GM19372 (cell line): ENCODE measurements at regions not wholly inside any gene's neighbourhood (a gene's known extent, or its start where the extent isn't known, plus 50 kb on each side); places are given as distances from the start of the nearest gene placed in this dataset.

Experiments used
- ATAC-seq: cut with Tn5 transposase; IDR thresholded peaks from one replicate; pipeline ENCODE4 v1.9.1; 2021; ENCODE audit warnings: mild to moderate bottlenecking, low read depth, moderate library complexity; ENCODE audit not compliant: unreplicated experiment

DNA sequence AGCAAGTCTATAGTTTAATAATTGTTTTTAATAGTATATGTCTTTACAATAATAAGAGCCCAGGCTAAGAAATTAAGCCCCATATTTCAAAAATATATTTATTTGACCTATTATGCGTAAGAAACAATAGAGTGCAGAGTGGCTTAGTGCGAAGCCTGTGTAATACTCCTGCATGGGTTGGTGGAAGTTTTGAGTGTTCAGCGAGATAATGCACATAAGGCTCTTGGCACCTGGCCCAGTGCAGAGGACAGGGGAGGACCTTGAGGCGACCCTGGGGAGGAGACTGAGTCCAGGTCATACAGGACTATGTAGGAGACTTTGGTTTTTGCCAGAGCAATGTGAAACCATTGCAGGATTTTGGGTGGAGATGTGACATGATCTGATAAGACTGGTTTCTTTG, 132.4 kb upstream of the ST6GAL2 start:
- ATAC-seq = no peak

DNA sequence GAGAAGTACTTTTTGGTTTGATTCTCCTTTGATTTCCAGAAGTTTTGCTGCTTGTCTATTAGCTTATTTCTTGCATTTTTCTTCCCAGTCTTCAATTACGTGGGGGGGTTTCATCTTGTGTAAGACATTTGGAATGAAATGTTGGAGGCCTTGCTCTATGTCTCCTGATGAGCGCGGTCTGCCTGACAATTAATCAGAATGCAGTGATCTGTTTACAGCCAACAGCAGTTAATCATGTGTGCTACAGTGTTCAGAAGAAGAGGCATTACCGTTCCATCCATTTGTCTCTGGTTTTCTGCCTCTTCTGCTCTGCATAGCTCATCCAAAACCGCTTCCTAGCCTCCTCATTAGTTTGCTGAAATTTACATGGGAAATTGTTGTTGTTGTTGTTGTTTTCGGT, 134.4 kb upstream of the ST6GAL2 start:
- ATAC-seq = no peak

DNA sequence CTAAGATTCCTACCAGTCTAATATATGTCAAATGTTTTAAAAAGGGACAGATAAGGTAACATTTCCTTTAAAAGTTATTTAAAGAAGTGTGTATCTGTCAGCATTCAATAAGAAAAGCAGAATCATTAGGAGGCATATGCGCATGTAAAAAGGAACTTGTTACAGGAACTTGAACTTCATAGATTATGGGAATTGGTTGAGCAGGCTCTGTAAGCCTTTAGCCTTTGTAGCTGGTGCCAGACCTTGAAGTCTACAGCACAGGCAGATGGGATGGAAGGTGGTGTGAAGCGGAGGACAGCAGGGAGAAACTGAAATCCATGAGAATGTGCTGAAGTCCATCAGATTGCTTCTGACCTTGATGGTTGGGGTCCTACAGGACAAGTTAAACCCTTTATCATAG, 138.3 kb upstream of the ST6GAL2 start:
- no peak for ATAC-seq

DNA sequence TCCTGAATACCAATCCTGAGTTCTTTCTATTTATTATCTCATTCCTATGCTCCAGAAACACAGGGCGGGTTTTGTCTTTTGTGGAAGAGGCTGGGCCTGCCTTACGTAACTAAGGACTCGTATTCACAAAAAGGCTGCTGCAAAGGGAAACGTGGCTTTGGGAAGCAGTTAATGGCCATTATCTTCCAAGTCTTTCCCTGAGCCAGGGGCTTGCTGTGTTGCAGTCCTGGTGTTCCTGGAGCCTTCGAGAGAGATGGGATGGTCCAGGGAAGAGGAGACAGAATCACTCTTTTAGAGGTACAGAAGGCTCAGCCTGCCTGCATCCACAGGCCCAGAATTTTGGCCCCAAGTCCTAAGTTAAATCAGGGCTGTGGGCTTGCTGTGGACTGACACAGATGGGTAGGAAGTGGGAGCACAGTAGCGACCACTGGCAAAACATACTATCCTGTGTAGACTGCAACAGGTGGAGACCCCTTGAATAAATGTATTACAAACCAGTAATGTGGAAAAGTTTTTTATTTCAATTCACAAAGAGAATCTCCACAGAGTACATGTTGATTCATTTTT, 139.4 kb upstream of the ST6GAL2 start:
- ATAC-seq = no peak

GRCh38 chr2:107025869-107026380, 140.0 kb upstream of the ST6GAL2 start:
- ATAC-seq = no peak

- ATAC-seq = no peak
Measured at GRCh38 chr2:107027205-107027604, 141.2 kb upstream of the ST6GAL2 start.

DNA sequence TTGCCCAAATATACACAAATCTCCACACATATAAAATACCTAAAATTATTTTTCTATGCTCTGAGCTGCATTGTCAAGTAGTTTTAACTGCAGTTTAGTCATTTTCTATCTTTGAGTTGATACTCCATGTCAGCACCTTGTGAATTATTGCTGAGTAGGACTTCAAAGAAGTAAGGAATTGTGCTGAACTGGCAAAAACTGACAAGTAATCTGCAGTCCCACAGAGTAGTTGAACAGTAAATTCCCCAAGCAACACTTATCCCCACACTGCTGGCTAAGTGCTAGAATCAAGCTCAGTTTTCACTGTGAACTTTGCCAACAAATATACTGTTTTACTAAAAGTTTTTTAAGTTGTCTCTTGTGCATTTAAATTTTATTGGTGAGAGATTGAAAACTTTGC, 141.8 kb upstream of the ST6GAL2 start:
- no peak for ATAC-seq

- no peak for ATAC-seq
Measured at GRCh38 chr2:107028661-107029060, 142.7 kb upstream of the ST6GAL2 start.

DNA sequence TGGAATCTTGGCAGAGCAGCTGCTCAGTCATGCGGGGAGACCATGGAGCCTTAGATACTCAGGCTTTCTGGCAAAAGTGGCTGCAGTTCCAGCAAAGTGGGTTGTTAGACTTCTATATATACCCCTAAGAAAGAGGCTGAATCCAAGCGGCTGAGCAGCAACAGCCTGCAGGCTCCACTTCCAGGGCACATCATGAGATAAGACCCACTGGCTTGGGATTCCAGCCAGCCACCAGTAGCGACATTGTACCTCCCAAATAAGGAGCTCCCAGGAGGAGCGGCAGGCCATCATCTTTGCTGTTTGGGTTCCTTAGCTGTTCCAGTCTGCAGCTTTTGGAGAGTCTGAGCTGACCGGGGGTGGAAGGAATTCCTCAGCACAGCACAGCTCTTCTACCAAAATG, 150.3 kb upstream of the ST6GAL2 start:
- ATAC-seq = no peak

DNA sequence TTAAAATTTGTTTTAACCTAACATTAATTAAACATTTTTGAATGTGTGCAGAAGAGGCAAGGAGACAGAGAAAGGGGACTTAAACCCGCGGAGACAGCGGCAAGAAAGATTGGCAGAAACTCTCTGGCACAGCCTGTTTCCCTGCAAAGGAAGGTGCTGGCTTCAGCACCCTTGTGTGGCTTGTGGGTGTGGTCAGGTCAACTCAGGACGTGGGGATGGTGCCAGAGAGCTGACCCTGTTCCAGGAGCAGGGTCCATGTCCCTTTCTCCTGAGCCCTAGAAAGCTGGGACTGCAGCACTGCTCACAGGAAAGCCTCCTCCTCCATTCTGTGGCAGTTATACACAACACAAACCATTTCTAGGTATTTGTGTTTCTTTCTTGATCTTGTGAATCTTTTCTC, 176.2 kb upstream of the ST6GAL2 start:
- no peak for ATAC-seq

- ATAC-seq = no peak
Measured at GRCh38 chr2:107062599-107063220, 176.7 kb upstream of the ST6GAL2 start.

DNA sequence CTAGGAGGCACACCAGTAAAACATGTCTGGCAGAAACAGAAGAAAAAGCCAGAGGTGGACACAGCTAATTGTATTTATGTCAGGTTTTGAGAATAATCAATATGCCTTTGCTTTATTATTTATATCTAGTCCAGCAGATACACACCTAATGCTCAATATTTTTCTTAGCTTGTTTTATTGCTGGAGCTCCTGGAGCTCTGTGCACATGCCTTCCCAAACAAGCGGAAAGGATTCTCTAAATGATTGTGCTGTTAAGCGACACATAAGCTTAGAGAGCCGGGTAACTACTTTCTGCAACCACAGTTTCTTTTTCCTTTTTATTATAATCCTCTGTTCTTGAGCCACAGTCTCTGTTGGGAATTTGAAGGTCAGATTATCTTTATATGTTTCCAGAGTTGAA, 177.3 kb upstream of the ST6GAL2 start:
- ATAC-seq = no peak

GRCh38 chr2:107064750-107065149, 178.8 kb upstream of the ST6GAL2 start:
- ATAC-seq = no peak

DNA sequence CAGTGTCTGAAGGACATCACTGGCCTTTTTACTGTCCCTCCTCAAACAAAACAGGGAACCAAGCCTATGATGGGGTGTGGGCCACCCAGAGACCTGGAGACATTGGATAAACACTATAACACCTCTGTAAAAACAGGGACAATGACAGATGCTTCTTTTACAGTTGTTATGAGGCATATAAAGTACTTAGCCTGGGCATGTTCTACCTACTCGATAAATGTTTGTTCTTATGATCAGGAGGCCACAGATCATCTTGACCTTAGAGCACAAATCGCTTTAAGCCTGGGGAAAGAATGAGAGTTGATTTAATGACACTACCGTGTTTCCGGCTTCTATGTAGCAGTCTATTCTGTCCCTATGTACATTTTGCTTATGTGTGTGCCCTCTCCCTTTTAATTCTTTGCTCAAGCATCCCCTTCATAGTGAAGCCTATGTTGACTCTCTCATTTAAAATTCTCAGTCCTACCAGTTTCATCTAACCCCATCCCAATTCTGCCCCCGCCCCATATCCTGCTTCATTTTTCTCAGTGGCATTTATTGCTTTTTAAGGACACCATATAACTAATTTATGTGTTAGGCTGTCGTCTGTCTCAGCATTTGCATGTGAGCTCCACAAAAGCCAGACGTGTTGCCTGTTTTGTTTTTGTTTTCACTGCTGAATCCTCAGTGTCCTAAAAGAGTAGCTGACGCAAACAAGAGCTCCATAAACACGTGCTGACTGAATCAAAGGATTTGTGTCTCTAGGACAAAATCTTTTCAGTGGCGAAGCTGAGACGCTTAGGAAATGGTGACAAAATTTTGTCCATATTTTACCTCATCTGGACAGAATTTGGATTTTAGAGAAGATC, 182.3 kb upstream of the ST6GAL2 start:
- no peak for ATAC-seq

DNA sequence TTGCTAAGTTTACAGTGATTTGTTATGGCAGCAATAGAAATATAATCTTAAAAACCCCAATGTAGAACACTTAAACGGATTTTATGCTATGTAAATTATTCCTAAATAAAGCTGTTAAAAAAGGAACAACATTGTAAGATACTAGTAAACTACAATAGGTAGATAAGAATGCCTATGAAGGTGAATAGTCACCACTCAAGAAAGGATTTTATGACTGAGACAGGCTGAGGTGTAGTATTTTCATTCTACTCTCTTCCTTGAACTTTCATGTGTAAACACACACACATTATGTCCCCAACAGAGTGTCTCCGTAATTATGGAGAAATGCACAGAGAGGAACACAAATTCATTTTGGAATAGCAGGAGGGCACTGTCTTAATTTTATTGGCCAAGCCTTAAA, 183.9 kb upstream of the ST6GAL2 start:
- ATAC-seq = no peak

- ATAC-seq = no peak
Measured at GRCh38 chr2:107072150-107072940, 186.4 kb upstream of the ST6GAL2 start.

DNA sequence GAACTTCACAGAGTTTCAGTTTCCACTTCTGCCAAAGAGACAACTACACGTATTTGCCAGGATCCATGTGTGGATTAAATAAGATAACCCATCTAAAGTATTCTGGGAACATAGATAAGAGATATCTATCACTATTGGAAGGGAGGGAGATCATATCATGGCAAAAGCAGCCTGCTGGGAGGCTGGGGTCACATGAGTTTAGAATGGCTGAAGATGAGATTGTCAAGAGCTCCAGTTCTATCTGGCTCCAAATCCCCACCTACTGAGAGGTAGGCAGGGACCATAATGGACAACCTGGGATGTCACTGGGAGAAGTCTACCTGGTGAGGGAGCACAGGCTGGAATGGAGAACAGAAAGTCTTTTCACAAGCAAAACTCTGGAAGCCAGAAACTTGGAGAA, 192.6 kb upstream of the ST6GAL2 start:
- no peak for ATAC-seq

DNA sequence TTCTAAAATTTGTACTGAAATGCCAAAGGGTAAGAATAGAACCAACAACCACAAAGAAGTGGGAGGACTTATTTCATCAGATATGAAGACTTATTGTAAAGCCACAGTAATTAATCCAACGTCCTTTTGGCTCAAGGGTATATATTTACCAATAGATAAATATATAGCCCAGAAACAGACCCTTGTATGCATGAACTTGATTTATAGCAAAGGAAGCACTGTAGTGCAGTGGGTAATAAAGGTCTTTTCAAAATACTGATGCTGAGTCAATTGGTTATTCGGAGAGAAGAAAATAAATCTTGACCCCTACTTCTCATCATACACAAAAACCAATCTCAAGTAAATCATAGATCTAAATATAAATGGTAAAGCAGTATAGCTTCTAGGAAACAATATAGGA, 200.5 kb upstream of the ST6GAL2 start:
- no peak for ATAC-seq

GRCh38 chr2:107088156-107088555, 202.2 kb upstream of the ST6GAL2 start:
- ATAC-seq = no peak

DNA sequence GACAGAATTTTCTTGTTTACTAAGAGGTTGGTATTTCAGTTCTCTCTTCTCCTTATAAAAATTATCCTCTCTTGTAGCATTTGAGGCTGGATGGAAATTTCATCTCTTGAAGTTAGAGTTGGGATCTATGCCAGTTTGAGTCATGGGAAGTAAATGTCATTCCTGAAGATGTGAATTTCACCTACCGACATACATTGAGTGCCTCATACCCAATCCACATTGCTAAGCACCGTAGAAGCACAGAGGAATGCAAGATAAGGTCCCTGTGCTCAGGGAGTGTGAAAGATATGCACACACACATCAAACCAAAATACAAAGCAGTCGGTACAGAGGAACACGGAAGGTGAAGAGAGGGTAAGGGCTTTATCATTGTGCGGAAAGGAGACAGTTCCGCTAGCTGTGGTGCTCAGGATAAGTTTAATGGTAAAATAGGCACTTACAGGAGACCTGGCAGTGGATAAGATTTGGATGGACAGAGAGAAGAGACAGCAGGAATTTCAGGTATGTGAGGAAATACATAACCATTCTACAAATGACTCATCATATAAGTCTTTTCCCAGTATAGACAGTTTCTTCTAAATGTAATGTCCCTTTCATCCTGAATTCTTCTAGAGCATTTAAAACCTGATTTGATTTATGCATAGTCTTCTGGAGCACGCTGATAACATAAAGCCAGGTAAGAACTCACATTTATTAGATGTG, 205.3 kb upstream of the ST6GAL2 start:
- ATAC-seq = no peak
